Loucy (cell line): ENCODE measurements at regions not wholly inside any gene's neighbourhood (a gene's known extent, or its start where the extent isn't known, plus 50 kb on each side); places are given as distances from the start of the nearest gene placed in this dataset.

Experiments used
- CTCF ChIP-seq: fragments of 200-600 bp; sonication (generic); conservative IDR thresholded peaks from 2 replicates; pipeline ENCODE4 v1.5.1; 2014; ENCODE audit warnings: mild to moderate bottlenecking, antibody characterized with exemption, low read length
- EZH2phosphoT487 ChIP-seq: fragments of 200-600 bp; IDR thresholded peaks from 2 replicates; pipeline ENCODE4 v1.6.1; 2018; ENCODE audit warnings: antibody characterized with exemption, mild to moderate bottlenecking, moderate library complexity, borderline replicate concordance

GRCh38 chr2:58919316-58919715 lies 678.2 kb upstream of the FANCL start:
- TF ChIP-seq CTCF: no peak
- TF ChIP-seq EZH2phosphoT487: no peak
